Mammary epithelial cell (primary cell): ENCODE measurements at regions not wholly inside any gene's neighbourhood (a gene's known extent, or its start where the extent isn't known, plus 50 kb on each side); places are given as distances from the start of the nearest gene placed in this dataset.

Experiments used
- CTCF ChIP-seq, 2 donors: IDR thresholded peaks in 1 of 2; conservative IDR thresholded peaks in 1 of 2; 2 replicates each; pipeline ENCODE4 v1.5.1; 2011 to 2012; ENCODE audit warnings: inconsistent platforms in 2 of 2, low read length in 2 of 2, mild to moderate bottlenecking in 2 of 2, control low read depth in 1 of 2, low read depth in 1 of 2; ENCODE audit not compliant: insufficient read depth in 1 of 2; ENCODE audit errors: extremely low read depth in 1 of 2
- EZH2 ChIP-seq: IDR thresholded peaks from 2 replicates; pipeline ENCODE4 v1.6.1; 2012; ENCODE audit warnings: low read length, inconsistent platforms, borderline replicate concordance

- TF ChIP-seq CTCF (conservative IDR thresholded peaks at IDR 0.05 in 1 of 2, IDR thresholded peaks at IDR 0.05 in 1 of 2; ENCODE audit: extremely low read depth in 1 of 2, insufficient read depth in 1 of 2, low read depth in 1 of 2, low read length in 2 of 2) (no peak), EZH2 (no peak)
Observed at GRCh38 chr13:102951808-102952207, 106.0 kb downstream of the ERCC5 start.
